Stimulated activated CD8-positive, alpha-beta memory T cell treated with anti-CD3 and anti-CD28 coated beads, Interleukin-15, amount 100 ng/mL, for 24 hours (primary cell): ENCODE measurements at regions not wholly inside any gene's neighbourhood (a gene's known extent, or its start where the extent isn't known, plus 50 kb on each side); places are given as distances from the start of the nearest gene placed in this dataset.

Source experiments
- DNase-seq: peaks from one replicate; pipeline ENCODE4 v3.0.0-alpha.2; 2020; ENCODE audit warnings: low read depth

GRCh38 chr16:17852977-17853702 is 382.4 kb upstream of the XYLT1 start:
- no peak for DNase-seq

DNA sequence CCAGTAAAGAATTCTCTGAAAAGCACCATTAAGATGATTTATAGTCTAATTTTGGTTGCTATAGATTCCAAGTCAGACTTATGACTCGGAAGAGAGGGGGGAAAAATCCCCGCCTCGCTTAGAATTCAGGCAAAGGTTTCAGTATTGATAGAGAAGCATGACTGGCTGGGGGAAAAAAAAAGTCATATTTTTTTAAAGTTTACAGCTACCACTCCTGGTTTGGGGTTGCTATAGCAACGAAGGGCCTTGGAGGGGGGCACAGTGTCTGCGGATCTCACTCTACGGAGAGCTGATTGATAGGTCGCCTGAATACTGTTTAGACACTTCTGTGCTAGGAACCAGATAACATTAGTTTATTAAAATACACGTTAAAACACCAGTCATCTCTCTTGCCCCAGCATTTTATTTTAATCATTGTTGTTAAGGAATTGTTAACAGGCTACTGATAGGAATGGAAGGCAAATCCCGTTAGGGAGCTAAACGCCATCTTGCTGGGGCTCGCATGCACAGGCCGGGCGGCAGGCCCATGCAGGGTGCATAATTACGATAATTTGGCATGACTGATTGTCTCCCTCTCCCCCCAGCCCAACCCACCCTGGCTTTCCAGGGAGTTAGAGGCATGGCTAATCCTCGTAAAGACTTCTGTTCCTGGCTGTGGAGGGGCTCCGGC is 380.0 kb upstream of the XYLT1 start:
- DNase-seq, result no peak

- no peak for DNase-seq
These were observed 376.6 kb upstream of the XYLT1 start for GRCh38 chr16:17847234-17847795.

GRCh38 chr16:17846030-17846429 is 375.3 kb upstream of the XYLT1 start:
- DNase-seq, result no peak

- DNase-seq, result no peak
These were observed 374.3 kb upstream of the XYLT1 start for GRCh38 chr16:17845031-17845430.

- no peak for DNase-seq
These were observed 373.1 kb upstream of the XYLT1 start for GRCh38 chr16:17843905-17844304.

GRCh38 chr16:17839907-17840306 is 369.1 kb upstream of the XYLT1 start:
- no peak for DNase-seq

GRCh38 chr16:17839272-17839671 is 368.5 kb upstream of the XYLT1 start:
- no peak for DNase-seq

DNA sequence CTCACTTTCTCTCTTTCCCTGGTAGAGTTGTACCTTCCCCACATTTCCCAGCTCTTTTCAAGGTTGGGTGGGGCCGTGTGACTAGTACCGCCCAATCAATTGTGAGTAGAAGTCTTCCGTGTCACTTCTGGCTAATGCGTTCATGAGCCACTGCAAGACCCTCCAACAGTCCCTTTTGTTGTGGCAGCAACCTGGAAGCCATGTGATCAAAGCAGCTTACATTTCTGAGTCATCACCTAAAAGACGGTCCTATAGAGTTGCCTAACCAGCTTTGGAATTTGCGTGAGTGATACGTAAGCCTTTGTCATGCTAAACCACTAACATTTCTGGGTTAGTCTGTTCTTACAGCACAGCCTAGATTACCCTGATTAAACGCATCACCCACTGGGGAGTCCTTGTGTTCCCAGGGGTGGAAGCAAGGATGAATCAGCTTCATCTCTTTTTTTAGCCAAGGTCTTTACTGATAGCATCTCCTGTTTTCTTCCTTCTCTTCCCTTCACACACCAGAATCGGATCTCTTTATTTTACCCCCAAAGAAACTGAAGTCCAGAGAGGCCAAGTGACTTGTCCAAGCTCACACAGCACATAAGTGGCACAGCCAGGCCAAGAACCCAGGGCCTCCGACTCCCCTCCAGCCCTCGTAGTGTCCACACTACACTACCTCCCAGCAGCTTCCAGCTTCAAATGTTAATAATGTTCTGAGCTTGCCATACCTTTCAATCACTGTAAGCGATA is 366.3 kb upstream of the XYLT1 start:
- DNase-seq, result no peak

DNA sequence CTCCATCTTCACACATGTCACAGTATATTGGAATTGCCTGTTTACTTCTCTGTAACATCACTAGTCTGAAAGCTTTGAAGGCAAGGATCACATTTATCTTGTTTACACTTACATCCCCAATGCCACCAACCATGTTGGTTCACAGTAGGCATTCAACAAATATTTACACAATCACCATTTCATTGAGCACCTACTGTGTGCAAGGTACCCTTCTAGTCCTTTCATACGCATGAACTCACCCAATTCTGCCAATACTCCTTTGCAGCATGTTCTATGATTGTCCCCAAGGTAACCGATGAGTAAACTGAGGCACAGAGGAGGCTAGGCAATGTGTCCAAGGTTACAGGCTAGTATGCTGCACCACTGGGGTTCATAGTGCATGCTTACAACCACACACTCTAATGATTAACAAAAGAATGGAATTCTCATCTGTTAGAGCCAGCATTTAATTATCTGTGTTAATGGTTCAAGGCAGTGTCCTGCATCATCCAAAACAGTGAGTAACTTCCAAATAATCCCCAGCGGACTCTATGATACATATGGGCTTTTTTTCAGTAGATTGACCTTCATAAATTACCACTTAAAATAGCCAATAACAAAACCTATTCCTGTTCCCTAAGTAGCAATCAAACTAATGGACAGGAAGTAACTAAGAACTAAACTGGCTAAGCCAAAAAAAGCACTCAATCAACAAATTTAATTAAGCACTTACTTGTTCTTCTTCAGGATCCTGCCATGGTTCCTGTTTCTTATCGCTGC is 364.5 kb upstream of the XYLT1 start:
- no peak for DNase-seq

- DNase-seq, result no peak
These were observed 362.0 kb upstream of the XYLT1 start for GRCh38 chr16:17832738-17833137.

DNA sequence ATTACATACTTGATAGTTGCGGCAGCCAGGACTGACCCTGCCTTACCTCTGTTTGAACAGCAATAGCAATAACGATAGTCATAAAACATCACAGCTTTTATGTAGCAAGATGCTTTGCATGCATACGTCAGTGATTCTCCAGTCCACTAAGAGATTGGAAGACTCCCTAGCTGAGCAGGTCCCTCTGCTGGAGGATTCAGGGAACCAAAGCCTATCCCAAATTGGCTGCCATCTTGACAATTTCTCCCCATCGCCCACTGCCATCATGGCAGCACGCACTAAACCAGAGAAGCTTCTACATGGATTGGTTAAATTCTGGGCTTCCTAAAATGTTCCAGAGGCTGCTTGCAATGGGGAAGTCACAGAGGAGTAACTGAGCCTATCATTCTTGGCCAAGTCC is 360.6 kb upstream of the XYLT1 start:
- no peak for DNase-seq

- DNase-seq, result no peak
These were observed 359.9 kb upstream of the XYLT1 start for GRCh38 chr16:17830651-17831050.

DNA sequence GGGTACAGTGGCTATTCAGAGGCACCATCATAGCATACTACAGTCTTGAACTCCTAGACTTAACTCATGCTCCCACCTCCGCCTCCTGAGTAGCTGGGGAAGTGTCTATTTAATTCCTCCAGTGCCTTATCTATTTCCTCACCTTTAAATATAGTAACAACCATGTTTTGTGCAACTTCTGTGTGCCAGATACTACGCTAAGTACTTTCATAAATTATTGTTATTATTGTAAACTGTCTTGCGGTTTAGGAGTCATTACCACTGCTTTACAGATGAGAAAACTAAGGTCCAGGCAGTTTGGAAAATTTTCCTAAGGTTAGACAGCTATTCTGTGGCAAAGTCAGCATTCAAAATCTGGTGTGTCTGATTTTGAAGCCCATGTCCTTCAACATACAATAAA is 359.1 kb upstream of the XYLT1 start:
- no peak for DNase-seq

DNA sequence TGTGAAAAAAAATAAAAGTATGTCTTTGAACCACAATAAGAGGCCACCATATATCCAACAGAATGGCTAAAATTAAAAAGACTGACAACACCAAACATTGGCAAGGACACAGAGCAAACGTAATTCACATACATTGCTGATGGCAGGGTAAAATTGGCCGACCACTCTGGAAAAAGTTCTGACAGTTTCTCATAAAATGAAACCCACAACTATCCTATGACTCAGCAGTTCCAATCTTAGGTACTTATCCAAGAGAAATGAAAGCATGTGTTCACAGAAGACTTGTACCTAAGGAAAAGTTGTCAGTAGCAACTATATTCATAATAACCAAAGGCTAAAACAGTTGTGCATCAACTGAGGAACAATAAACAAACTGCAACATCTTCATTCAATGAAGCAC is 357.3 kb upstream of the XYLT1 start:
- DNase-seq, result no peak

- no peak for DNase-seq
These were observed 356.6 kb upstream of the XYLT1 start for GRCh38 chr16:17827313-17827712.

GRCh38 chr16:17817943-17818342 is 347.2 kb upstream of the XYLT1 start:
- DNase-seq, result no peak

GRCh38 chr16:17817260-17817659 is 346.5 kb upstream of the XYLT1 start:
- DNase-seq, result no peak

DNA sequence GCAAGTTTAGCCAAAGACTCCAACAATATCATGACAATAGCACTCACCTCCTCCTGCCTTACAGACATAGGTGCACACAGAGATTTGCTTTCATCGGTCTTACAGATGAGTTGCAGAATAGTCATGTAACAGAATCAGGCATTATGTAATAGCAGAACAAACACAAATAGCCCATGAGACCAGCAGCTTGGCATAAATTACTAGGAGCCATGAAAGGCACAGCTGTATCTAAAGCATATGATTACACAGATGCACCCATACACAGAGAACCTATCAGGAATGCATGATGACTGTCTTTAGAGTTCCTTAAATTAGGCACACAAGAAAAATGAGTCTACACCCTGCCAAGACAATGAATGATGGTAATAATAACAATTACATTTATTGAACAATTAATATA is 342.0 kb upstream of the XYLT1 start:
- DNase-seq, result no peak

- DNase-seq, result no peak
These were observed 334.1 kb upstream of the XYLT1 start for GRCh38 chr16:17804857-17805256.

- no peak for DNase-seq
These were observed 333.1 kb upstream of the XYLT1 start for GRCh38 chr16:17803625-17804410.
